Upper lobe of left lung (tissue), 6 donors: ENCODE measurements at regions not wholly inside any gene's neighbourhood (a gene's known extent, or its start where the extent isn't known, plus 50 kb on each side); places are given as distances from the start of the nearest gene placed in this dataset.
A peak's percentile ranks its signal among the peaks of the same experiment; 100 is the strongest.

Source experiments
- ATAC-seq, 2 donors: fragments of 200-7000 bp; cut with Tn5 transposase; one replicate each; pipeline ENCODE4 v1.9.1; 2022; ENCODE audit warnings: mild to moderate bottlenecking in 2 of 2, moderate library complexity in 2 of 2; ENCODE audit not compliant: low FRiP score in 2 of 2
- DNase-seq, 2 donors: peaks; one replicate each; pipeline ENCODE4 v3.0.0-alpha.2; 2019 to 2020
- H3K27ac ChIP-seq, 4 donors: fragments of 200-600 bp; sonication (generic); one replicate each; pipeline ENCODE4 v1.5.1; 2016 to 2019
- H3K27me3 ChIP-seq, 4 donors: fragments of 200-600 bp; sonication (generic); one replicate each; pipeline ENCODE4 v1.5.1; 2017 to 2019
- H3K36me3 ChIP-seq, 4 donors: fragments of 200-600 bp; sonication (generic); one replicate each; pipeline ENCODE4 v1.5.1; 2016 to 2019
- H3K4me1 ChIP-seq, 4 donors: fragments of 200-600 bp; sonication (generic); one replicate each; pipeline ENCODE4 v1.5.1; 2018 to 2019
- H3K4me3 ChIP-seq, 4 donors: fragments of 200-600 bp; sonication (generic); one replicate each; pipeline ENCODE4 v1.5.1; 2017 to 2019; ENCODE audit warnings: mild to moderate bottlenecking in 2 of 4, moderate library complexity in 1 of 4
- H3K9me3 ChIP-seq, 4 donors: fragments of 200-600 bp; sonication (generic); one replicate each; pipeline ENCODE4 v1.5.1; 2018 to 2019
- EP300 ChIP-seq, 4 donors: sonication (generic); formaldehyde crosslinking; IDR thresholded peaks; one replicate each; pipeline ENCODE4 v1.5.1; 2017; ENCODE audit warnings: antibody characterized with exemption in 4 of 4, control low read depth in 2 of 4
- POLR2A ChIP-seq, 4 donors: fragments of 450-650 bp; IDR thresholded peaks; one replicate each; pipeline ENCODE4 v1.5.1; 2016 to 2017; ENCODE audit warnings: antibody characterized with exemption in 4 of 4, mild to moderate bottlenecking in 2 of 4
- POLR2AphosphoS5 ChIP-seq, 2 donors: sonication (generic); formaldehyde crosslinking; IDR thresholded peaks; one replicate each; pipeline ENCODE4 v1.5.1; 2017; ENCODE audit warnings: antibody characterized with exemption in 2 of 2
- WGBS, 2 donors: methylation state at CpG; one replicate each; pipeline ENCODE4 v1.1.5; 2017 to 2018; 5-methylcytosine and 5-hydroxymethylcytosine counted together
- TF ChIP-seq, protein P1 (sequence below), 6 experiments: fragments of 450-650 bp in 4 of 6; fragments of 200-600 bp in 2 of 6; sonication (generic) in 2 of 6; IDR thresholded peaks; one replicate each; pipeline ENCODE4 v1.5.1; 2016 to 2019; ENCODE audit warnings: antibody characterized with exemption in 6 of 6
- donor health status: DM: no; HTN: no; CAD: no; lungs with moderate emphysema.
- donor health status: DM: no; HTN: yes; CAD: no; lungs with severe emphysema.

DNA sequence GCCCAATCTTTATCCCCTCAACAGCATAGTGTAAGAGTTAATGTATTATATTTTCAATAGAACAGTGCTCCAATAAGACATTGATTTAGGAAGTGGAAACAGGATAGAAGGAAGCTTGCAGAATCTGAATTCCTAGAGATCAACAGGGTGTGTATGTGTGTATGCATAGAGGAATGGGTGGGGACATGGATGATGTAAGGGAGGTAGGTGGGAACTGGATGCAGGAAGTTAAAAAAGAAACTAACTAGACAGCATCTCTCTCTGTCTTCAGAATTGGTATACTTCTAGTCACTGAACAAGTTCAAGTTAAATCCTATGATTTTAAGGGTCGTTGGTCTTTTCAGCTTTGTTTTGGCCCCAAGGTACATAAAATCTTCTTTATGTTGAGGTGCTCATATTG, 196.6 kb downstream of the PMAIP1 start:
- H3K4me3 ChIP-seq: no peak overlapping the region
- no peak overlapping the region for H3K27ac ChIP-seq
- WGBS, 2 donors: 62 to 64% methylated on average over 1 of the region's 1 CpG
- no peak for ATAC-seq
- DNase-seq: no peak
- no peaks in the 10 kb centered on the region for H3K4me1 ChIP-seq
- no peaks in the 10 kb centered on the region for H3K9me3 ChIP-seq
- H3K27me3 ChIP-seq: no peaks in the 10 kb centered on the region
- TF ChIP-seq EP300 (IDR thresholded peaks at IDR 0.05) (no peak), POLR2AphosphoS5 (IDR thresholded peaks at IDR 0.05) (no peak), POLR2A (IDR thresholded peaks at IDR 0.05) (no peak)
- TF ChIP-seq, protein P1, sequence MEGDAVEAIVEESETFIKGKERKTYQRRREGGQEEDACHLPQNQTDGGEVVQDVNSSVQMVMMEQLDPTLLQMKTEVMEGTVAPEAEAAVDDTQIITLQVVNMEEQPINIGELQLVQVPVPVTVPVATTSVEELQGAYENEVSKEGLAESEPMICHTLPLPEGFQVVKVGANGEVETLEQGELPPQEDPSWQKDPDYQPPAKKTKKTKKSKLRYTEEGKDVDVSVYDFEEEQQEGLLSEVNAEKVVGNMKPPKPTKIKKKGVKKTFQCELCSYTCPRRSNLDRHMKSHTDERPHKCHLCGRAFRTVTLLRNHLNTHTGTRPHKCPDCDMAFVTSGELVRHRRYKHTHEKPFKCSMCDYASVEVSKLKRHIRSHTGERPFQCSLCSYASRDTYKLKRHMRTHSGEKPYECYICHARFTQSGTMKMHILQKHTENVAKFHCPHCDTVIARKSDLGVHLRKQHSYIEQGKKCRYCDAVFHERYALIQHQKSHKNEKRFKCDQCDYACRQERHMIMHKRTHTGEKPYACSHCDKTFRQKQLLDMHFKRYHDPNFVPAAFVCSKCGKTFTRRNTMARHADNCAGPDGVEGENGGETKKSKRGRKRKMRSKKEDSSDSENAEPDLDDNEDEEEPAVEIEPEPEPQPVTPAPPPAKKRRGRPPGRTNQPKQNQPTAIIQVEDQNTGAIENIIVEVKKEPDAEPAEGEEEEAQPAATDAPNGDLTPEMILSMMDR (IDR thresholded peaks at IDR 0.05): no peak
- H3K36me3 ChIP-seq: no peaks in the 10 kb centered on the region

DNA sequence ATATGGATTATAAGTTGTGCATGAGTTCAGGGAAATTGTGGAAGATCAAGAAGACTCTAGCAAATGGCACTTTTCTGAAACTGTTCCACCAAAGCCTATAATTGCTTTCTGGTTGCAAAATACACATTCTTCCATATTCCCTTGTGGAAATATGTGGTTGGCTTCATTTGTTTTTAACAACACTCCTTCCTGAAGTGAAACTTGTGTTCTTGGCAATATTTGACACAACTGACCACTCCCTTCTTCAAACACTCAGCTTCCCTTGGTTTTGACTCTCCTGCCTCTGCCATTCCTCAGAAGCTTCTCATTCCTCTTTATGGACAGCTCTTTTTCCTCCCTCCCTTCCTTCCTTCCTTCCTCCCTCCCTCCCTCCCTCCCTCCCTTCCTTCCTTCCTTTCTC, 192.3 kb downstream of the PMAIP1 start:
- no peaks in the 10 kb centered on the region for H3K27me3 ChIP-seq
- no peaks in the 10 kb centered on the region for H3K36me3 ChIP-seq
- H3K4me1 ChIP-seq: no peaks in the 10 kb centered on the region
- H3K9me3 ChIP-seq: no peaks in the 10 kb centered on the region
- no peak overlapping the region for H3K4me3 ChIP-seq
- TF ChIP-seq, protein P1 (IDR thresholded peaks at IDR 0.05): no peak
- TF ChIP-seq POLR2A (IDR thresholded peaks at IDR 0.05): no peak
- TF ChIP-seq EP300 (IDR thresholded peaks at IDR 0.05): no peak
- no peak for TF ChIP-seq POLR2AphosphoS5 (IDR thresholded peaks at IDR 0.05)
- DNase-seq (no peak), ATAC-seq (no peak)
- H3K27ac ChIP-seq: no peak overlapping the region

DNA sequence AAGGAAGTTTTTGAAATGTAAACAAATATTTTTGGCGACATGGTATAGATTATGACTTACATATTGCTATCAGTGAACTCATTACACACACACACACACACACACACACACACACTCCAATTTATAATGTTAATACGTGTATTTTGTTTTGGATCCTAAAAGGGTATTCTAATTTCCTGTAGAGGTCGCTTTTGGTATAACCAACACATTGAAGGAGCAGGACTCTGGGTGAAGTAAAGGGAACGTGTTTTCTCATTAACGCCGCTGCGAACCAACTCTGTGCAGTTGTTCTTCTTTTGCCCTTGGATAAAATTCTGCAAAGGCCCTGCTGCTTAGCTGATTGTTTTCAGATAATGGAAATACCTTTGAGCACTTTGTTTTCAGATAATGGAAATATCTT, 190.4 kb downstream of the PMAIP1 start:
- WGBS, 2 donors: 41 to 47% methylated on average over 7 of the region's 7 CpGs
- ATAC-seq: no peak
- DNase-seq: no peak
- Histone ChIP-seq H3K27me3 (no peaks in the 10 kb centered on the region), H3K9me3 (no peaks in the 10 kb centered on the region), H3K27ac (no peak overlapping the region), H3K4me1 (no peaks in the 10 kb centered on the region), H3K4me3 (no peak overlapping the region), H3K36me3 (no peaks in the 10 kb centered on the region)
- TF ChIP-seq, protein P1 (IDR thresholded peaks at IDR 0.05): peak in 2 of 6 experiments; percentile 16 to 20
- TF ChIP-seq POLR2A (IDR thresholded peaks at IDR 0.05): no peak

DNA sequence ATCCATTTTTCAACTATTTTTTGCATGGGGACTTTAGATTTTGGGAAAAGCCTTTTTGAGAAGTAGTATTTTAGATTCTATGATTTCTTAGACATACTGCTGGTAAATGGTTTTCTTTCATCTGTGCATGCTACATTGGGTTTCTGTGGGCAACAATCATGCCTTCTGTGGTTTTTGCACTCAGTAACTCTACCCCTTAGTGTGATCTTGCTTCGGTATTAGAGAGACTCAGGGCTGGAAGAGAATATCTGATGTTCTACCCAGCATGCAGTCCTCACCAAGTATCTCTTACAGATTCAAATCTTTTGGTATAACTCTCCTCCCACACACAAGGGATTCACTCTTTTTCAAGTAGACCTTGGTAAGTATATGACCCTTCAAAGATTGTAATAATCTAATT, 183.0 kb downstream of the PMAIP1 start:
- Histone ChIP-seq H3K27ac (no peak overlapping the region), H3K9me3 (no peaks in the 10 kb centered on the region), H3K27me3 (no peaks in the 10 kb centered on the region), H3K36me3 (no peaks in the 10 kb centered on the region), H3K4me1 (no peaks in the 10 kb centered on the region), H3K4me3 (no peak overlapping the region)
- WGBS, 2 donors: 54 to 57% methylated on average over 1 of the region's 1 CpG
- TF ChIP-seq POLR2A (IDR thresholded peaks at IDR 0.05) (no peak), POLR2AphosphoS5 (IDR thresholded peaks at IDR 0.05) (no peak), EP300 (IDR thresholded peaks at IDR 0.05) (no peak)
- TF ChIP-seq, protein P1 (IDR thresholded peaks at IDR 0.05): no peak
- ATAC-seq (no peak), DNase-seq (no peak)

DNA sequence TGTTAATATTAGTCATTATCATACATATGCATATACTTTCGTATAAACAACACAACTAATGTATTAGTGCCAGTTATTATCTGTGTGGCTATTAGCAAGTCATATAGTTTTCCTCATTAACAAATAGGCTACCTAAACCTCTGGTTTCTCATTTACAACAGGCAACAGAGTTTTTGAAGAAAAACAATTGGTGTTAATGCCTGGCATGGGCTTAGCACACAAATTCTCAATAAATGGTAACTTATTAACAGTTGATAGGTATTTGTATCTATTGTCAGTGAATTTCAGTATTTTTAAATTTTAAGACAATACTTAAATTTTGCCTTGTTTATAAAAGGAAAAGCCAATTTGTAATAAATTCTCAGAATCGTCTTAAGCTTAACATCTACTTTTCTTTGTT, 182.5 kb downstream of the PMAIP1 start:
- no peaks in the 10 kb centered on the region for H3K36me3 ChIP-seq

More for the DNA sequence above, 182.5 kb downstream of the PMAIP1 start:
- WGBS, 2 donors: 78 to 85% methylated on average over 2 of the region's 2 CpGs
- TF ChIP-seq, protein P1 (IDR thresholded peaks at IDR 0.05): no peak
- no peak for TF ChIP-seq POLR2A (IDR thresholded peaks at IDR 0.05)
- TF ChIP-seq EP300 (IDR thresholded peaks at IDR 0.05): no peak
- no peak for TF ChIP-seq POLR2AphosphoS5 (IDR thresholded peaks at IDR 0.05)
- DNase-seq (no peak), ATAC-seq (no peak)
- H3K4me3 ChIP-seq: no peak overlapping the region
- H3K4me1 ChIP-seq: no peaks in the 10 kb centered on the region
- no peak overlapping the region for H3K27ac ChIP-seq
- no peaks in the 10 kb centered on the region for H3K9me3 ChIP-seq
- no peaks in the 10 kb centered on the region for H3K27me3 ChIP-seq
